ENCODE measurements at regions not wholly inside any gene's neighbourhood (a gene's known extent, or its start where the extent isn't known, plus 50 kb on each side); places are given as distances from the start of the nearest gene placed in this dataset.

DNA sequence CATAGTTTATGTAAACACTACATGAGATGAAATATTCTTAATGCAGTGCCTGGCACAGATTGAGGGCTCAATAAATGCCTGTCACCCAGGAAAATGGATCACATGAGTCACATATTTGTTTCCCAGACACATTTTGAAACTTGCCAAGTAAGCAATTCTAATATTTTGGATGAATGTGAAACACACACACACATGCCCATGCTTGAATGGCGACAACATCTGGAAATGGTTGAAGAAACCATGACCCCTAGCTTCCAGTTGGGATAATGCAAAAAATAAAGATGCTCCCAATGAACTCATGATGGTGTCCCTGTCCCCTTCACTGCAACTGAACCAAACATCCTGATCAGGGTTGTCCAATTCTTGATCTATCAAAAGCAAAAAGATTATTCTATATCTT is 797.3 kb downstream of the XPNPEP1 start:
- no peak overlapping the region for H3K9ac ChIP-seq (ENCODE audit: low read length)
- H3K27ac ChIP-seq (ENCODE audit: low read length): no peak overlapping the region
- H3K79me2 ChIP-seq (replicated peaks; ENCODE audit: insufficient read depth, low read length): no peaks in the 10 kb centered on the region
- no peaks in the 10 kb centered on the region for H3K9me2 ChIP-seq (ENCODE audit: insufficient read depth, low read length)
- H3K36me3 ChIP-seq (ENCODE audit: insufficient read depth, low read length): no peaks in the 10 kb centered on the region
- H3K9me3 ChIP-seq (ENCODE audit: low read length): no peaks in the 10 kb centered on the region
- H3F3A ChIP-seq (ENCODE audit: insufficient read depth, low read length, poor library complexity, severe bottlenecking): no peaks in the 10 kb centered on the region
- no peak overlapping the region for H3K4me2 ChIP-seq (ENCODE audit: low read length)
- H3K4me3 ChIP-seq (ENCODE audit: low read length): no peak overlapping the region
- H4K20me1 ChIP-seq (ENCODE audit: insufficient read depth): no peaks in the 10 kb centered on the region
- TF ChIP-seq POLR2AphosphoS5 (IDR thresholded peaks at IDR 0.05) (no peak), SMC3 (conservative IDR thresholded peaks at IDR 0.05; ENCODE audit: poor library complexity) (no peak), EP300 (conservative IDR thresholded peaks at IDR 0.05; ENCODE audit: poor library complexity, severe bottlenecking) (no peak), TAF1 (IDR thresholded peaks at IDR 0.05; ENCODE audit: low read depth) (no peak), MXI1 (conservative IDR thresholded peaks at IDR 0.05; ENCODE audit: poor library complexity, severe bottlenecking) (no peak), EZH2 (IDR thresholded peaks at IDR 0.05; ENCODE audit: borderline replicate concordance, insufficient read depth, low read length, poor library complexity, severe bottlenecking) (no peak), RAD21 (conservative IDR thresholded peaks at IDR 0.05) (no peak)
- TF ChIP-seq, protein P1, sequence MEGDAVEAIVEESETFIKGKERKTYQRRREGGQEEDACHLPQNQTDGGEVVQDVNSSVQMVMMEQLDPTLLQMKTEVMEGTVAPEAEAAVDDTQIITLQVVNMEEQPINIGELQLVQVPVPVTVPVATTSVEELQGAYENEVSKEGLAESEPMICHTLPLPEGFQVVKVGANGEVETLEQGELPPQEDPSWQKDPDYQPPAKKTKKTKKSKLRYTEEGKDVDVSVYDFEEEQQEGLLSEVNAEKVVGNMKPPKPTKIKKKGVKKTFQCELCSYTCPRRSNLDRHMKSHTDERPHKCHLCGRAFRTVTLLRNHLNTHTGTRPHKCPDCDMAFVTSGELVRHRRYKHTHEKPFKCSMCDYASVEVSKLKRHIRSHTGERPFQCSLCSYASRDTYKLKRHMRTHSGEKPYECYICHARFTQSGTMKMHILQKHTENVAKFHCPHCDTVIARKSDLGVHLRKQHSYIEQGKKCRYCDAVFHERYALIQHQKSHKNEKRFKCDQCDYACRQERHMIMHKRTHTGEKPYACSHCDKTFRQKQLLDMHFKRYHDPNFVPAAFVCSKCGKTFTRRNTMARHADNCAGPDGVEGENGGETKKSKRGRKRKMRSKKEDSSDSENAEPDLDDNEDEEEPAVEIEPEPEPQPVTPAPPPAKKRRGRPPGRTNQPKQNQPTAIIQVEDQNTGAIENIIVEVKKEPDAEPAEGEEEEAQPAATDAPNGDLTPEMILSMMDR (IDR thresholded peaks at IDR 0.05; ENCODE audit: poor library complexity, severe bottlenecking): no peak
- TF ChIP-seq, protein P2, sequence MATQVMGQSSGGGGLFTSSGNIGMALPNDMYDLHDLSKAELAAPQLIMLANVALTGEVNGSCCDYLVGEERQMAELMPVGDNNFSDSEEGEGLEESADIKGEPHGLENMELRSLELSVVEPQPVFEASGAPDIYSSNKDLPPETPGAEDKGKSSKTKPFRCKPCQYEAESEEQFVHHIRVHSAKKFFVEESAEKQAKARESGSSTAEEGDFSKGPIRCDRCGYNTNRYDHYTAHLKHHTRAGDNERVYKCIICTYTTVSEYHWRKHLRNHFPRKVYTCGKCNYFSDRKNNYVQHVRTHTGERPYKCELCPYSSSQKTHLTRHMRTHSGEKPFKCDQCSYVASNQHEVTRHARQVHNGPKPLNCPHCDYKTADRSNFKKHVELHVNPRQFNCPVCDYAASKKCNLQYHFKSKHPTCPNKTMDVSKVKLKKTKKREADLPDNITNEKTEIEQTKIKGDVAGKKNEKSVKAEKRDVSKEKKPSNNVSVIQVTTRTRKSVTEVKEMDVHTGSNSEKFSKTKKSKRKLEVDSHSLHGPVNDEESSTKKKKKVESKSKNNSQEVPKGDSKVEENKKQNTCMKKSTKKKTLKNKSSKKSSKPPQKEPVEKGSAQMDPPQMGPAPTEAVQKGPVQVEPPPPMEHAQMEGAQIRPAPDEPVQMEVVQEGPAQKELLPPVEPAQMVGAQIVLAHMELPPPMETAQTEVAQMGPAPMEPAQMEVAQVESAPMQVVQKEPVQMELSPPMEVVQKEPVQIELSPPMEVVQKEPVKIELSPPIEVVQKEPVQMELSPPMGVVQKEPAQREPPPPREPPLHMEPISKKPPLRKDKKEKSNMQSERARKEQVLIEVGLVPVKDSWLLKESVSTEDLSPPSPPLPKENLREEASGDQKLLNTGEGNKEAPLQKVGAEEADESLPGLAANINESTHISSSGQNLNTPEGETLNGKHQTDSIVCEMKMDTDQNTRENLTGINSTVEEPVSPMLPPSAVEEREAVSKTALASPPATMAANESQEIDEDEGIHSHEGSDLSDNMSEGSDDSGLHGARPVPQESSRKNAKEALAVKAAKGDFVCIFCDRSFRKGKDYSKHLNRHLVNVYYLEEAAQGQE (IDR thresholded peaks at IDR 0.05; ENCODE audit: borderline replicate concordance): no peak
- no peak overlapping the region for H2AFZ ChIP-seq (ENCODE audit: low read depth, low read length)
- no peaks in the 10 kb centered on the region for H3K27me3 ChIP-seq (ENCODE audit: insufficient read depth, low read depth, low read length)

DNA sequence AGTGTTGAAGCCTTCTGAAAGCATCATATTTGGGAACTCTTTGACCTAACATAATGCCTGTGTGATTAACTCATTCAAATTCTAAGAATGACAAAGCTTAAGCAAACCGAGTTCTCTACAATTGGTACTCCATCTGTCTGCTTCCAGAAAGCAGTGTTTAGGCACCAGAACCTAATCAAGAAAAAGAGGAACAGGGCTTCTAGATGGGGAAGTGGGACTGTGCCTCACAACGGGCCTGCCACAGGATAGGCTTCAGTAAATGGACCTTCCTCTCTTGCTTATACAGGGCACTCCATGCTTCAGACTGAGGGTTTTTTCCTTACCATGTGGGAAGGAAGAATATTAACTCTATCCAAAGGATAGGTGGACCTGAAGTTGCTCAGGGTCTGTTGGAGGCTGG is 808.1 kb downstream of the XPNPEP1 start:
- H2AFZ ChIP-seq (ENCODE audit: low read depth, low read length): no peak overlapping the region
- H3K27ac ChIP-seq (ENCODE audit: low read length): no peak overlapping the region
- no peaks in the 10 kb centered on the region for H3K9me2 ChIP-seq (ENCODE audit: insufficient read depth, low read length)
- no peak overlapping the region for H3K4me2 ChIP-seq (ENCODE audit: low read length)
- no peaks in the 10 kb centered on the region for H3K27me3 ChIP-seq (ENCODE audit: insufficient read depth, low read depth, low read length)
- H3K36me3 ChIP-seq (ENCODE audit: insufficient read depth, low read length): no peaks in the 10 kb centered on the region
- H3K9me3 ChIP-seq (ENCODE audit: low read length): no peaks in the 10 kb centered on the region
- H3K4me3 ChIP-seq (ENCODE audit: low read length): no peak overlapping the region
- no peak overlapping the region for H3K9ac ChIP-seq (ENCODE audit: low read length)
- H3F3A ChIP-seq (ENCODE audit: insufficient read depth, low read length, poor library complexity, severe bottlenecking): no peaks in the 10 kb centered on the region
- H4K20me1 ChIP-seq (ENCODE audit: insufficient read depth): no peaks in the 10 kb centered on the region
- TF ChIP-seq, protein P1 (IDR thresholded peaks at IDR 0.05; ENCODE audit: poor library complexity, severe bottlenecking): no peak
- TF ChIP-seq SMC3 (conservative IDR thresholded peaks at IDR 0.05; ENCODE audit: poor library complexity) (no peak), EZH2 (IDR thresholded peaks at IDR 0.05; ENCODE audit: borderline replicate concordance, insufficient read depth, low read length, poor library complexity, severe bottlenecking) (no peak), EP300 (conservative IDR thresholded peaks at IDR 0.05; ENCODE audit: poor library complexity, severe bottlenecking) (no peak), POLR2AphosphoS5 (IDR thresholded peaks at IDR 0.05) (no peak), TAF1 (IDR thresholded peaks at IDR 0.05; ENCODE audit: low read depth) (no peak), MXI1 (conservative IDR thresholded peaks at IDR 0.05; ENCODE audit: poor library complexity, severe bottlenecking) (no peak), RAD21 (conservative IDR thresholded peaks at IDR 0.05) (no peak)
- TF ChIP-seq, protein P2 (IDR thresholded peaks at IDR 0.05; ENCODE audit: borderline replicate concordance): no peak
- H3K79me2 ChIP-seq (replicated peaks; ENCODE audit: insufficient read depth, low read length): no peaks in the 10 kb centered on the region
